A673 (cell line): ENCODE measurements at regions not wholly inside any gene's neighbourhood (a gene's known extent, or its start where the extent isn't known, plus 50 kb on each side); places are given as distances from the start of the nearest gene placed in this dataset.

Experiments
- BruUV-seq: library from RNA; stranded (reverse); fragments of 400-500 nt; replicated peaks from 2 replicates; lab custom pipeline; 2021; lab: Mats Ljungman, UMichigan
- CTCF ChIA-PET: fragments of 300-600 bp; sonication (Branson Sonifier 250); formaldehyde crosslinking; loops from one replicate; lab custom pipeline; 2022; ENCODE audit warnings: antibody characterized with exemption; lab: Charles Lee
- POLR2A ChIA-PET: fragments of 300-600 bp; sonication (Branson Sonifier 250); formaldehyde crosslinking; loops from one replicate; lab custom pipeline; 2022; ENCODE audit warnings: antibody characterized with exemption; ENCODE audit not compliant: low non-redundant PET; lab: Charles Lee
- DNase-seq: peaks from one replicate; pipeline ENCODE4 v3.0.0-alpha.2; 2015; ENCODE audit warnings: low spot score
- H3K27ac ChIP-seq: fragments of 200-600 bp; sonication (generic); 2 replicates; pipeline ENCODE4 v1.5.1; 2016; ENCODE audit warnings: mixed run types, low read depth, mild to moderate bottlenecking, mixed read lengths, antibody characterized with exemption, low read length; ENCODE audit not compliant: poor library complexity, severe bottlenecking
- H3K27me3 ChIP-seq: fragments of 200-600 bp; sonication (generic); replicated peaks from 2 replicates; pipeline ENCODE4 v1.6.1; 2017; ENCODE audit warnings: mixed run types, low read depth, mild to moderate bottlenecking, mixed read lengths, antibody characterized with exemption, low read length; ENCODE audit not compliant: insufficient read depth, poor library complexity
- H3K36me3 ChIP-seq: fragments of 200-600 bp; sonication (generic); 2 replicates; pipeline ENCODE4 v1.6.1; 2016; ENCODE audit warnings: mixed run types, mild to moderate bottlenecking, mixed read lengths, antibody characterized with exemption, low read length; ENCODE audit not compliant: insufficient read depth, poor library complexity, severe bottlenecking
- H3K4me1 ChIP-seq: fragments of 200-600 bp; sonication (generic); 2 replicates; pipeline ENCODE4 v1.6.1; 2017; ENCODE audit warnings: mixed run types, mild to moderate bottlenecking, mixed read lengths, antibody characterized with exemption, low read length; ENCODE audit not compliant: insufficient read depth, poor library complexity, severe bottlenecking
- H3K4me3 ChIP-seq: fragments of 200-600 bp; sonication (generic); 2 replicates; pipeline ENCODE4 v1.5.1; 2016; ENCODE audit warnings: low read depth, mixed run types, mild to moderate bottlenecking, mixed read lengths, low read length; ENCODE audit not compliant: poor library complexity, severe bottlenecking
- H3K9me3 ChIP-seq: fragments of 200-600 bp; sonication (generic); 2 replicates; pipeline ENCODE4 v1.6.1; 2016; ENCODE audit warnings: mixed run types, low read depth, mild to moderate bottlenecking, mixed read lengths, antibody characterized with exemption, low read length; ENCODE audit not compliant: poor library complexity, severe bottlenecking
- EZH2 ChIP-seq: fragments of 200-600 bp; sonication (generic); IDR thresholded peaks from 2 replicates; pipeline ENCODE4 v1.6.1; 2017; ENCODE audit warnings: borderline replicate concordance, low read depth, mild to moderate bottlenecking, mixed read lengths, antibody characterized with exemption, low read length; ENCODE audit not compliant: poor library complexity, severe bottlenecking
- intact Hi-C: fragments of 100-400 bp; cut with micrococcal nuclease; formaldehyde crosslinking; loops from one replicate; pipeline ENCODE4 v1.10.0; 2022; ENCODE audit not compliant: unreplicated experiment
- TF ChIP-seq, protein P1 (sequence below): fragments of 300-800, 200-600 bp; sonication (generic); conservative IDR thresholded peaks from 2 replicates; pipeline ENCODE4 v1.5.1; 2017; ENCODE audit warnings: low read depth, mild to moderate bottlenecking, antibody characterized with exemption, low read length, moderate library complexity, mixed read lengths

DNA sequence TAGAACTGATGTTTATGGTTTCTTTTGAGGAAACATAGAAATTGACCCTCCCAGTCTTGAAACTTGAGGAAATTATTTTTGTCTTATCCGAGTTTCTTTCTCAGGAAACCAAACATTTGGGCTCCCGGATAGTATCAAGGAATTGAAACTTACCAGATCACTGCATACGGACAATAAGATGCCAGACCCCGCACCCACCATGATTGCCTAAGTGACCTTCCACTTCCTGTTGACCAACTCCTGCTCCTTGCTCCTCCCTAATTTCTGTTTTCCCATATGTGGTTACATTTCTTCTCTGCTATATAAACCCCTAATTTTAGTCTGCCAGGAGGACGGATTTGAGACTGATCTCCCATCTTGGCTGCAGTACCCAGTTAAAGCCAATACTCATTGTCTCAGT, 118.4 kb upstream of the TPRG1 start:
- no peaks in the 10 kb centered on the region for H3K4me1 ChIP-seq
- no peak overlapping the region for H3K27ac ChIP-seq
- no TSS peak for BruUV-seq
- H3K36me3 ChIP-seq, result no peaks in the 10 kb centered on the region
- no peak overlapping the region for H3K4me3 ChIP-seq
- H3K27me3 ChIP-seq, result no peaks in the 10 kb centered on the region
- DNase-seq, result no peak
- TF ChIP-seq EZH2, result no peak
- TF ChIP-seq, protein P1, sequence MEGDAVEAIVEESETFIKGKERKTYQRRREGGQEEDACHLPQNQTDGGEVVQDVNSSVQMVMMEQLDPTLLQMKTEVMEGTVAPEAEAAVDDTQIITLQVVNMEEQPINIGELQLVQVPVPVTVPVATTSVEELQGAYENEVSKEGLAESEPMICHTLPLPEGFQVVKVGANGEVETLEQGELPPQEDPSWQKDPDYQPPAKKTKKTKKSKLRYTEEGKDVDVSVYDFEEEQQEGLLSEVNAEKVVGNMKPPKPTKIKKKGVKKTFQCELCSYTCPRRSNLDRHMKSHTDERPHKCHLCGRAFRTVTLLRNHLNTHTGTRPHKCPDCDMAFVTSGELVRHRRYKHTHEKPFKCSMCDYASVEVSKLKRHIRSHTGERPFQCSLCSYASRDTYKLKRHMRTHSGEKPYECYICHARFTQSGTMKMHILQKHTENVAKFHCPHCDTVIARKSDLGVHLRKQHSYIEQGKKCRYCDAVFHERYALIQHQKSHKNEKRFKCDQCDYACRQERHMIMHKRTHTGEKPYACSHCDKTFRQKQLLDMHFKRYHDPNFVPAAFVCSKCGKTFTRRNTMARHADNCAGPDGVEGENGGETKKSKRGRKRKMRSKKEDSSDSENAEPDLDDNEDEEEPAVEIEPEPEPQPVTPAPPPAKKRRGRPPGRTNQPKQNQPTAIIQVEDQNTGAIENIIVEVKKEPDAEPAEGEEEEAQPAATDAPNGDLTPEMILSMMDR, result no peak
- intact Hi-C loops, result no loop called here
- no peaks in the 10 kb centered on the region for H3K9me3 ChIP-seq
- POLR2A ChIA-PET, result no interaction called here
- CTCF ChIA-PET, result no interaction called here

DNA sequence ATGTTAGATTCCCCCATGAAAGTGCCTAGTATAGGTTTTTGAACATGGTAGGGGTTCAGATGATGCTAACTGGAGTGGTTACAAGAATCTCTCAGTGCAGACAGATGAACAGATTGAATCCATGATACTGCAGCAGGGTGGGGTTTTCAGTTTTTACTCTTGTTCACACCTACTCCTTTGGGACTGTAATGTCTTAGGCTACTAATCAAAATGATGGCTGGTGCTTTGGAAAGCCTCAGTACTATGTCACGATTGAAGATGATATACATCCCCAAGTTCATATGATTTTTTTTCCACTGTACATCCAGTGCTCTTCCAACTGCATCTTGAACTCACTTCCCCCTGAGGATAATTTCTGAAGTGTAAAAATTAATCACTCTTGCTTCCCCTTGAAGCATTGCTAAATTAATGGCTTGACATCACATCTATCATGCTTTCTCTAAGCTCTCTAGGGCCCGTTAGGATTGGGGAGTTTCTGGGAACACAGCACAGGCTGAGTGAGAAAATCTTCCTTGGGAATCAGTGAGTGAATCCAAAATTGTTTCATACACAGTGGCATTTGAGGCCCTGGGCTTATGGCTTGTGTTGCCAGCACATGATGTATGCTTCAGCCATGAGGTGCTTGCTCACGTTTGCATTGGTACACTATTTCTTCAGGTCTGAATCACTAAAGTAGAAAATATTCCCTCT, 115.0 kb upstream of the TPRG1 start:
- ChIA-PET CTCF (no interaction called here), POLR2A (no interaction called here)
- DNase-seq, result no peak

DNA sequence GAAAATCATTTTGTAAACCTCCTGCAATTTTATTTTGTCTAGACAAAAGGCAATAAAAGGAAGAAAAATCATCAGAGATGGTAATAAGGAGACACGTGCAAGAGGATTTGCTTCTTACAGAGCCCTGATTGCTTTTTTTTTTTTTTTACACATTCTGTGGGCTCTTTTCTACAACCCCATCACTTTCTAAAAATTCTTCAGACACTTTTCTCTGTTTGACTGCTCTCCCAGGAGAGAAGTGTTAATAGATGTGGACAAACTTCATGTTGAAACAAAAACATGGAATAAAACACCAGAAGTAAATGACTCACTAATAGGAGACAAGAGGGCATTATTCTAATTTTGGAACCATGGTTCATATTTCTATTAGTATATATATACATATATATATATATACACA, 114.4 kb upstream of the TPRG1 start:
- TF ChIP-seq, protein P1, result no peak
- TF ChIP-seq EZH2, result no peak
- ChIA-PET POLR2A (no interaction called here), CTCF (no interaction called here)
- no peaks in the 10 kb centered on the region for H3K4me1 ChIP-seq
- H3K27me3 ChIP-seq, result no peaks in the 10 kb centered on the region
- H3K36me3 ChIP-seq, result no peaks in the 10 kb centered on the region
- intact Hi-C loops, result no loop called here
- H3K9me3 ChIP-seq, result no peaks in the 10 kb centered on the region
- no peak overlapping the region for H3K4me3 ChIP-seq
- BruUV-seq, result no TSS peak
- DNase-seq, result no peak
- H3K27ac ChIP-seq, result no peak overlapping the region

More for the DNA sequence above, 115.0 kb upstream of the TPRG1 start:
- Histone ChIP-seq H3K36me3 (no peaks in the 10 kb centered on the region), H3K4me3 (no peak overlapping the region), H3K9me3 (no peaks in the 10 kb centered on the region), H3K4me1 (no peaks in the 10 kb centered on the region), H3K27me3 (no peaks in the 10 kb centered on the region), H3K27ac (no peak overlapping the region)
- no peak for TF ChIP-seq EZH2
- TF ChIP-seq, protein P1, result no peak
- intact Hi-C loops, result no loop called here
- BruUV-seq, result no TSS peak
